K562 (cell line): ENCODE measurements at regions not wholly inside any gene's neighbourhood (a gene's known extent, or its start where the extent isn't known, plus 50 kb on each side); places are given as distances from the start of the nearest gene placed in this dataset.
A peak's percentile ranks its signal among the peaks of the same experiment; 100 is the strongest.

ENCODE experiments used
- ATAC-seq: fragments of 200-7000 bp; cut with Tn5 transposase; 3 replicates; pipeline ENCODE4 v1.9.1; 2020; ENCODE audit warnings: moderate library complexity
- BruUV-seq: library from RNA; stranded (reverse); fragments of 400-500 nt; replicated peaks from 2 replicates; lab custom pipeline; 2021; lab: Mats Ljungman, UMichigan
- CTCF ChIA-PET: fragments of 300-600 bp; formaldehyde crosslinking; extraction: SDS; loops from one replicate; lab custom pipeline; 2021; ENCODE audit warnings: low intra/inter-chr PET ratio; lab: Yijun Ruan, JAX
- POLR2A ChIA-PET: fragments of 300-600, 350-650 bp; sonication (Branson Sonifier 250); formaldehyde crosslinking; extraction: SDS; loops from one replicate; lab custom pipeline; 2021; ENCODE audit warnings: antibody characterized with exemption, inconsistent platforms; lab: Yijun Ruan, JAX
- DNase-seq, 4 experiments: peaks; one replicate each; pipeline versions ENCODE4 v3.0.0 to v3.0.0-alpha.2; 2011 to 2018; ENCODE audit warnings: low spot score in 3 of 4, mixed read lengths in 3 of 4; ENCODE audit errors: extremely low read depth in 1 of 4
- FAIRE-seq: peaks from 2 replicates; lab custom pipeline; 2011; peaks lifted over from hg19 to GRCh38; lab: Jason Lieb, UNC
- H2AFZ ChIP-seq: 2 replicates; pipeline ENCODE4 v1.6.0; 2011; ENCODE audit warnings: low read depth, low read length, control low read depth, inconsistent platforms
- H3K27ac ChIP-seq: fragments of 200-600 bp; 3 replicates; pipeline ENCODE4 v1.8.0; 2011; ENCODE audit warnings: low read depth, mild to moderate bottlenecking, control low read depth, inconsistent platforms, low read length, moderate library complexity, mixed read lengths; ENCODE audit errors: extremely low read depth
- H3K27me3 ChIP-seq, 2 experiments: fragments of 300-600 bp in 1 of 2; 2 replicates in 1 of 2; 3 replicates in 1 of 2; pipeline versions ENCODE4 v1.6.0 to v1.8.0; 2011; ENCODE audit warnings: inconsistent platforms in 2 of 2, low read length in 2 of 2, mild to moderate bottlenecking in 1 of 2, mixed read lengths in 1 of 2, moderate library complexity in 1 of 2; ENCODE audit not compliant: control insufficient read depth in 2 of 2, insufficient read depth in 2 of 2
- H3K36me3 ChIP-seq: fragments of 300-600 bp; 3 replicates; pipeline ENCODE4 v1.8.0; 2011; ENCODE audit warnings: mild to moderate bottlenecking, low read length, inconsistent platforms; ENCODE audit not compliant: control insufficient read depth, insufficient read depth
- H3K4me1 ChIP-seq, 2 experiments: fragments of 200-600 bp in 1 of 2; replicated peaks in 1 of 2; 2 replicates in 1 of 2; 3 replicates in 1 of 2; pipeline versions ENCODE4 v1.5.1 to v1.8.0; 2011; ENCODE audit warnings: inconsistent platforms in 2 of 2, low read length in 2 of 2, mild to moderate bottlenecking in 1 of 2, mixed read lengths in 1 of 2, moderate library complexity in 1 of 2; ENCODE audit not compliant: control insufficient read depth in 2 of 2, insufficient read depth in 2 of 2
- H3K4me2 ChIP-seq: 2 replicates; pipeline ENCODE4 v1.6.1; 2011; ENCODE audit warnings: low read length, control low read depth, inconsistent platforms, mixed read lengths; ENCODE audit not compliant: insufficient read depth
- H3K4me3 ChIP-seq: fragments of 200-600 bp; sonication (generic), shearing (Covaris generic); 2 replicates; pipeline ENCODE4 v1.5.1; 2016; ENCODE audit warnings: control low read depth, inconsistent platforms
- H3K79me2 ChIP-seq: fragments of 200-600 bp; 3 replicates; pipeline ENCODE4 v1.8.0; 2011; ENCODE audit warnings: low read length, inconsistent platforms; ENCODE audit not compliant: control insufficient read depth, insufficient read depth
- H3K9ac ChIP-seq, 2 experiments: 2 replicates each; pipeline versions ENCODE4 v1.6.0 to v1.6.1; 2011; ENCODE audit warnings: low read depth in 2 of 2, low read length in 2 of 2, control low read depth in 1 of 2, inconsistent platforms in 1 of 2, mild to moderate bottlenecking in 1 of 2, mixed read lengths in 1 of 2; ENCODE audit not compliant: insufficient read depth in 1 of 2
- H3K9me1 ChIP-seq: one replicate; pipeline ENCODE4 v1.6.0; 2011; ENCODE audit warnings: inconsistent platforms, mild to moderate bottlenecking, low read length, moderate library complexity; ENCODE audit not compliant: control insufficient read depth, insufficient read depth
- H3K9me3 ChIP-seq: replicated peaks from 2 replicates; pipeline ENCODE4 v1.5.1; 2011; ENCODE audit warnings: low read depth, low read length, inconsistent platforms; ENCODE audit not compliant: control insufficient read depth, insufficient read depth
- H4K20me1 ChIP-seq: replicated peaks from 2 replicates; pipeline ENCODE4 v1.6.1; 2011; ENCODE audit warnings: low read length, inconsistent platforms, mixed read lengths; ENCODE audit not compliant: control insufficient read depth, insufficient read depth
- CREB1 ChIP-seq, 2 experiments: sonication (generic) in 1 of 2; formaldehyde crosslinking in 1 of 2; IDR thresholded peaks; 2 replicates each; pipeline versions ENCODE4 v1.6.1 to v1.8.0; 2012 to 2022; ENCODE audit warnings: inconsistent platforms in 1 of 2, mild to moderate bottlenecking in 1 of 2, missing genetic modification reagents in 1 of 2, moderate library complexity in 1 of 2
- FOS ChIP-seq: IDR thresholded peaks from 3 replicates; pipeline ENCODE4 v1.6.1; 2011; ENCODE audit not compliant: insufficient read length; ENCODE audit errors: extremely low read depth
- IFI16 ChIP-seq: fragments of 250-450 bp; sonication (Bioruptor Pico); IDR thresholded peaks from 2 replicates; pipeline ENCODE4 v2.1.2; 2022; ENCODE audit warnings: mild to moderate bottlenecking, inconsistent platforms
- KDM2B ChIP-seq: fragments of 250-450 bp; sonication (Bioruptor Pico); IDR thresholded peaks from 2 replicates; pipeline ENCODE4 v1.8.0; 2021; ENCODE audit warnings: mild to moderate bottlenecking, moderate library complexity
- MECOM ChIP-seq: fragments of 250-450 bp; sonication (Bioruptor Pico); IDR thresholded peaks from 2 replicates; pipeline ENCODE4 v1.8.0; 2022; ENCODE audit warnings: inconsistent platforms
- MYBL2 ChIP-seq, 2 experiments: fragments of 450-650 bp in 1 of 2; sonication (generic) in 1 of 2; formaldehyde crosslinking in 1 of 2; IDR thresholded peaks; 2 replicates each; pipeline versions ENCODE4 v1.6.1 to v1.8.1; 2017 to 2022; ENCODE audit warnings: borderline replicate concordance in 1 of 2, inconsistent platforms in 1 of 2, low read depth in 1 of 2, mild to moderate bottlenecking in 1 of 2, missing genetic modification reagents in 1 of 2, moderate library complexity in 1 of 2
- MYNN ChIP-seq, 2 experiments: sonication (generic); formaldehyde crosslinking in 1 of 2; IDR thresholded peaks; 2 replicates each; pipeline versions ENCODE4 v1.5.0 to v1.6.1; 2016 to 2020; ENCODE audit warnings: antibody characterized with exemption in 1 of 2, missing genetic modification reagents in 1 of 2
- NRF1 ChIP-seq, 2 experiments: fragments of 450-650 bp; IDR thresholded peaks in 1 of 2; conservative IDR thresholded peaks in 1 of 2; 2 replicates each; pipeline ENCODE4 v1.6.1; 2014; ENCODE audit warnings: mild to moderate bottlenecking in 2 of 2
- POLR2AphosphoS5 ChIP-seq: IDR thresholded peaks from 2 replicates; pipeline ENCODE4 v1.6.1; 2011; ENCODE audit warnings: mild to moderate bottlenecking, low read depth, low read length, moderate library complexity; ENCODE audit not compliant: control insufficient read depth, insufficient read depth
- VEZF1 ChIP-seq: fragments of 200-800 bp; sonication (Bioruptor generic); IDR thresholded peaks from 2 replicates; pipeline ENCODE4 v1.6.1; 2017; ENCODE audit warnings: missing genetic modification characterization, missing compliant biosample characterization
- ZBTB7A ChIP-seq: IDR thresholded peaks from 2 replicates; pipeline ENCODE4 v1.6.1; 2011; ENCODE audit warnings: low read depth, mild to moderate bottlenecking, low read length, moderate library complexity, borderline replicate concordance; ENCODE audit not compliant: control insufficient read depth
- ZNF140 ChIP-seq: fragments of 250-450 bp; sonication (Bioruptor Pico); IDR thresholded peaks from 2 replicates; pipeline ENCODE4 v1.8.0; 2021; ENCODE audit warnings: moderate library complexity, mild to moderate bottlenecking, inconsistent platforms
- WGBS: fragments of 100-300 bp; shearing (Covaris generic); methylation state at CpG from one replicate; pipeline ENCODE4 v1.1.6; 2016; ENCODE audit warnings: low coverage, mixed read lengths; ENCODE audit not compliant: insufficient coverage; ENCODE audit errors: missing lambda C conversion rate; 5-methylcytosine and 5-hydroxymethylcytosine counted together
- in situ Hi-C: fragments of 300-500 bp; cut with MboI; formaldehyde crosslinking; loops from 4 replicates; pipeline ENCODE4 v1.15.0; 2018; ENCODE audit warnings: inconsistent platforms, mixed read lengths
- intact Hi-C: fragments of 100-400 bp; cut with micrococcal nuclease; formaldehyde crosslinking; loops from 2 replicates; pipeline ENCODE4 v1.14.2; 2022
- TF ChIP-seq, protein P1 (sequence below): fragments of 450-650 bp; IDR thresholded peaks from 2 replicates; pipeline ENCODE4 v1.6.1; 2014; ENCODE audit warnings: low read depth, mild to moderate bottlenecking, moderate library complexity, borderline replicate concordance

GRCh38 chr5:100464418-100464817, 70.8 kb upstream of the FAM174A start:
- Histone ChIP-seq H3K4me3 (no peak overlapping the region), H3K9me3 (no peaks in the 10 kb centered on the region), H3K9ac (no peak overlapping the region), H3K4me2 (no peak overlapping the region)
- peak in 1 of 4 experiments; percentile 0 for DNase-seq
- in situ Hi-C loops = no loop called here
- TF ChIP-seq NRF1 (conservative IDR thresholded peaks at IDR 0.05 in 1 of 2, IDR thresholded peaks at IDR 0.05 in 1 of 2) (no peak), MYBL2 (IDR thresholded peaks at IDR 0.05; ENCODE audit: low read depth) (no peak), MYBL2 (CRISPR knock-in tag; IDR thresholded peaks at IDR 0.05; ENCODE audit: borderline replicate concordance) (no peak), MYNN (IDR thresholded peaks at IDR 0.05) (no peak), MYNN (CRISPR knock-in tag; IDR thresholded peaks at IDR 0.05) (no peak), FOS (no peak)
- TF ChIP-seq, all 486 proteins: peak for 0
- H3K27ac ChIP-seq = no peak overlapping the region
- no peaks in the 10 kb centered on the region for H3K27me3 ChIP-seq
- no peaks in the 10 kb centered on the region for H3K36me3 ChIP-seq
- ATAC-seq (no peak), FAIRE-seq (no peak)
- no peaks in the 10 kb centered on the region for H4K20me1 ChIP-seq
- intact Hi-C loops = no loop called here
- no peaks in the 10 kb centered on the region for H3K4me1 ChIP-seq
- H2AFZ ChIP-seq = no peak overlapping the region
- BruUV-seq = no TSS peak
- CTCF ChIA-PET = no interaction called here
- WGBS = 0% methylated on average over 2 of the region's 2 CpGs
- no peaks in the 10 kb centered on the region for H3K79me2 ChIP-seq
- H3K9me1 ChIP-seq = no peaks in the 10 kb centered on the region
- POLR2A ChIA-PET = no interaction called here

- POLR2A ChIA-PET = no interaction called here
- Histone ChIP-seq H3K4me2 (no peak overlapping the region), H3K79me2 (no peaks in the 10 kb centered on the region), H2AFZ (no peak overlapping the region), H3K9me3 (no peaks in the 10 kb centered on the region), H3K4me1 (no peaks in the 10 kb centered on the region), H3K27me3 (no peaks in the 10 kb centered on the region), H3K36me3 (no peaks in the 10 kb centered on the region), H3K9me1 (no peaks in the 10 kb centered on the region), H3K27ac (no peak overlapping the region), H3K9ac (no peak overlapping the region), H4K20me1 (no peaks in the 10 kb centered on the region), H3K4me3 (no peak overlapping the region)
- BruUV-seq = no TSS peak
- DNase-seq (no peak), FAIRE-seq (no peak), ATAC-seq (no peak)
- intact Hi-C loops = no loop called here
- in situ Hi-C loops = no loop called here
- CTCF ChIA-PET = no interaction called here
- TF ChIP-seq ZBTB7A = no peak
- TF ChIP-seq VEZF1 (CRISPR knock-in tag) = no peak
- no peak for TF ChIP-seq MECOM (CRISPR knock-in tag)
- TF ChIP-seq CREB1 (IDR thresholded peaks at IDR 0.05) = no peak
- no peak for TF ChIP-seq CREB1 (CRISPR knock-in tag; IDR thresholded peaks at IDR 0.05)
- no peak for TF ChIP-seq IFI16
- TF ChIP-seq ZNF140 = no peak
- TF ChIP-seq KDM2B = no peak
- TF ChIP-seq, protein P1, sequence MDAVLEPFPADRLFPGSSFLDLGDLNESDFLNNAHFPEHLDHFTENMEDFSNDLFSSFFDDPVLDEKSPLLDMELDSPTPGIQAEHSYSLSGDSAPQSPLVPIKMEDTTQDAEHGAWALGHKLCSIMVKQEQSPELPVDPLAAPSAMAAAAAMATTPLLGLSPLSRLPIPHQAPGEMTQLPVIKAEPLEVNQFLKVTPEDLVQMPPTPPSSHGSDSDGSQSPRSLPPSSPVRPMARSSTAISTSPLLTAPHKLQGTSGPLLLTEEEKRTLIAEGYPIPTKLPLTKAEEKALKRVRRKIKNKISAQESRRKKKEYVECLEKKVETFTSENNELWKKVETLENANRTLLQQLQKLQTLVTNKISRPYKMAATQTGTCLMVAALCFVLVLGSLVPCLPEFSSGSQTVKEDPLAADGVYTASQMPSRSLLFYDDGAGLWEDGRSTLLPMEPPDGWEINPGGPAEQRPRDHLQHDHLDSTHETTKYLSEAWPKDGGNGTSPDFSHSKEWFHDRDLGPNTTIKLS = no peak
- no peak for TF ChIP-seq POLR2AphosphoS5
These were observed 78.6 kb upstream of the FAM174A start for GRCh38 chr5:100456615-100457014.
